OCI-LY7 (cell line): ENCODE measurements at regions not wholly inside any gene's neighbourhood (a gene's known extent, or its start where the extent isn't known, plus 50 kb on each side); places are given as distances from the start of the nearest gene placed in this dataset.
A peak's percentile ranks its signal among the peaks of the same experiment; 100 is the strongest.
"Not testable (repeated sequence)": the region's sequence is repeated elsewhere in the genome, so short reads cannot be mapped to it uniquely, and the experiment has no call there.

Source experiments
- BruUV-seq: library from RNA; stranded (reverse); fragments of 400-500 nt; replicated peaks from 2 replicates; lab custom pipeline; 2021; lab: Mats Ljungman, UMichigan
- CTCF ChIA-PET: fragments of 300-600 bp; sonication (Branson Sonifier 250); formaldehyde crosslinking; loops from one replicate; lab custom pipeline; 2022; ENCODE audit warnings: antibody characterized with exemption; ENCODE audit not compliant: unreplicated experiment; lab: Charles Lee
- POLR2A ChIA-PET: fragments of 300-600 bp; sonication (Branson Sonifier 250); formaldehyde crosslinking; loops from one replicate; lab custom pipeline; 2022; ENCODE audit warnings: antibody characterized with exemption; lab: Charles Lee
- DNase-seq: peaks from one replicate; pipeline ENCODE4 v3.0.0-alpha.2; 2015; ENCODE audit warnings: low spot score
- H2AFZ ChIP-seq: fragments of 200-600 bp; sonication (generic), shearing (Covaris generic); 2 replicates; pipeline ENCODE4 v1.6.1; 2014; ENCODE audit warnings: mild to moderate bottlenecking, antibody characterized with exemption, low read length, moderate library complexity
- H3K27ac ChIP-seq: fragments of 200-600 bp; sonication (generic); 2 replicates; pipeline ENCODE4 v1.5.1; 2014; ENCODE audit warnings: mixed run types, low read depth, mild to moderate bottlenecking, moderate library complexity, low read length, inconsistent platforms; ENCODE audit not compliant: poor library complexity, severe bottlenecking
- H3K36me3 ChIP-seq: fragments of 200-600 bp; sonication (generic); 2 replicates; pipeline ENCODE4 v1.6.1; 2014; ENCODE audit warnings: mild to moderate bottlenecking, antibody characterized with exemption, low read length, moderate library complexity, mixed read lengths; ENCODE audit not compliant: insufficient read depth
- H3K4me1 ChIP-seq: fragments of 200-600 bp; sonication (generic); 2 replicates; pipeline ENCODE4 v1.5.1; 2014; ENCODE audit warnings: mild to moderate bottlenecking, low read length; ENCODE audit not compliant: insufficient read depth, poor library complexity, severe bottlenecking
- H3K4me2 ChIP-seq: fragments of 200-600 bp; sonication (generic); 2 replicates; pipeline ENCODE4 v1.6.1; 2014; ENCODE audit warnings: mild to moderate bottlenecking, low read length
- H3K4me3 ChIP-seq: fragments of 200-600 bp; sonication (generic); 2 replicates; pipeline ENCODE4 v1.5.1; 2014; ENCODE audit warnings: mild to moderate bottlenecking, low read depth, low read length; ENCODE audit not compliant: poor library complexity, severe bottlenecking
- H3K79me2 ChIP-seq: fragments of 200-600 bp; sonication (generic); 2 replicates; pipeline ENCODE4 v1.6.1; 2016; ENCODE audit warnings: low read depth, mild to moderate bottlenecking, low read length, moderate library complexity, mixed read lengths; ENCODE audit not compliant: insufficient read depth
- H3K9me2 ChIP-seq: fragments of 200-600 bp; sonication (generic); 2 replicates; pipeline ENCODE4 v1.6.1; 2016; ENCODE audit warnings: mild to moderate bottlenecking, low read length, mixed read lengths; ENCODE audit not compliant: insufficient read depth
- H3K9me3 ChIP-seq: fragments of 200-600 bp; sonication (generic); 2 replicates; pipeline ENCODE4 v1.6.1; 2014; ENCODE audit warnings: mild to moderate bottlenecking, mixed run types, low read length, mixed read lengths
- H4K20me1 ChIP-seq: fragments of 200-600 bp; sonication (generic); 2 replicates; pipeline ENCODE4 v1.6.1; 2014; ENCODE audit warnings: mild to moderate bottlenecking, antibody characterized with exemption, low read length, moderate library complexity, mixed read lengths; ENCODE audit not compliant: insufficient read depth
- CTCF ChIP-seq: fragments of 200-600 bp; sonication (generic); conservative IDR thresholded peaks from 2 replicates; pipeline ENCODE4 v1.5.1; 2014; ENCODE audit warnings: mild to moderate bottlenecking, antibody characterized with exemption, low read length, moderate library complexity, mixed read lengths
- EZH2phosphoT487 ChIP-seq: fragments of 200-600 bp; sonication (generic); IDR thresholded peaks from 2 replicates; pipeline ENCODE4 v1.6.1; 2018; ENCODE audit warnings: low read depth, borderline replicate concordance, mild to moderate bottlenecking, mixed run types, antibody characterized with exemption, low read length, moderate library complexity, mixed read lengths
- intact Hi-C: fragments of 100-400 bp; cut with micrococcal nuclease; formaldehyde crosslinking; loops from one replicate; pipeline ENCODE4 v1.10.0; 2022; ENCODE audit not compliant: unreplicated experiment

- no peaks in the 10 kb centered on the region for H3K9me2 ChIP-seq
- H2AFZ ChIP-seq, result no peak overlapping the region
- no TSS peak for BruUV-seq
Observed at GRCh38 chr5:159682623-159683022, 233.7 kb upstream of the ADRA1B start.

GRCh38 chr5:159687892-159688291, 228.4 kb upstream of the ADRA1B start:
- H3K9me3 ChIP-seq, H2AFZ ChIP-seq, H3K36me3 ChIP-seq, BruUV-seq, H3K4me3 ChIP-seq, H4K20me1 ChIP-seq, POLR2A ChIA-PET, H3K4me2 ChIP-seq, H3K79me2 ChIP-seq, H3K27ac ChIP-seq, H3K9me2 ChIP-seq, H3K4me1 ChIP-seq, intact Hi-C loops, DNase-seq, CTCF ChIA-PET: not testable (repeated sequence)

More at GRCh38 chr5:159682623-159683022, 233.7 kb upstream of the ADRA1B start:
- POLR2A ChIA-PET, result no interaction called here
- H3K27ac ChIP-seq, result no peak overlapping the region
- H3K4me2 ChIP-seq, result no peak overlapping the region
- DNase-seq, result no peak
- peak; percentile 42 for TF ChIP-seq CTCF
- TF ChIP-seq EZH2phosphoT487, result no peak
- no peaks in the 10 kb centered on the region for H3K9me3 ChIP-seq
- H3K79me2 ChIP-seq, result no peaks in the 10 kb centered on the region
- intact Hi-C loops, result no loop called here
- H4K20me1 ChIP-seq, result no peaks in the 10 kb centered on the region
- no peak overlapping the region for H3K4me3 ChIP-seq
- no peaks in the 10 kb centered on the region for H3K4me1 ChIP-seq
- CTCF ChIA-PET, result no interaction called here
- no peaks in the 10 kb centered on the region for H3K36me3 ChIP-seq

GRCh38 chr5:159695741-159696294, 220.5 kb upstream of the ADRA1B start:
- Histone ChIP-seq H4K20me1 (no peaks in the 10 kb centered on the region), H3K9me2 (no peaks in the 10 kb centered on the region), H2AFZ (no peak overlapping the region), H3K4me1 (no peaks in the 10 kb centered on the region), H3K36me3 (no peaks in the 10 kb centered on the region), H3K4me3 (no peak overlapping the region), H3K9me3 (no peaks in the 10 kb centered on the region), H3K79me2 (no peaks in the 10 kb centered on the region), H3K4me2 (no peak overlapping the region), H3K27ac (no peak overlapping the region)
- intact Hi-C loops, result no loop called here
- TF ChIP-seq EZH2phosphoT487 (no peak), CTCF (no peak)
- POLR2A ChIA-PET, result interaction anchor here (0.6 kb wide), 1 partner anchor 635 kb away, joined by 5 read pairs; no protein-coding TSS in a partner anchor
- CTCF ChIA-PET, result no interaction called here
- no peak for DNase-seq
- BruUV-seq, result no TSS peak
